Endothelial cell of umbilical vein (primary cell): ENCODE measurements at regions not wholly inside any gene's neighbourhood (a gene's known extent, or its start where the extent isn't known, plus 50 kb on each side); places are given as distances from the start of the nearest gene placed in this dataset.

Source experiments
- BruUV-seq: library from RNA; stranded (reverse); fragments of 400-500 nt; replicated peaks from 2 replicates; lab custom pipeline; 2021; lab: Mats Ljungman, UMichigan
- CTCF ChIA-PET: fragments of 300-600, 350-600 bp; sonication (Branson Sonifier 250); formaldehyde crosslinking; loops from one replicate; lab custom pipeline; 2021; ENCODE audit warnings: antibody characterized with exemption, inconsistent platforms; lab: Charles Lee
- POLR2A ChIA-PET: fragments of 300-600, 350-600 bp; sonication (Branson Sonifier 250); formaldehyde crosslinking; loops from one replicate; lab custom pipeline; 2021; ENCODE audit warnings: antibody characterized with exemption, inconsistent platforms; lab: Charles Lee
- DNase-seq: peaks from one replicate; pipeline ENCODE4 v3.0.0-alpha.2; 2011; ENCODE audit warnings: low read depth, low spot score
- FAIRE-seq: peaks from 2 replicates; lab custom pipeline; 2011; peaks lifted over from hg19 to GRCh38; lab: Jason Lieb, UNC
- H2AFZ ChIP-seq: 2 replicates; pipeline ENCODE4 v1.6.0; 2012; ENCODE audit warnings: low read depth, low read length, control low read depth, inconsistent platforms
- H3K27ac ChIP-seq: 2 replicates; pipeline ENCODE4 v1.5.1; 2011; ENCODE audit warnings: low read depth, mild to moderate bottlenecking, control low read depth, low read length, moderate library complexity; ENCODE audit not compliant: insufficient read depth
- H3K27me3 ChIP-seq, 2 experiments: 2 replicates each; pipeline versions ENCODE4 v1.6.0 to v1.6.1; 2011; ENCODE audit warnings: low read length in 2 of 2, mixed read lengths in 1 of 2; ENCODE audit not compliant: control insufficient read depth in 2 of 2, insufficient read depth in 2 of 2
- H3K36me3 ChIP-seq, 2 experiments: 2 replicates in 1 of 2; 3 replicates in 1 of 2; pipeline ENCODE4 v1.5.1; 2011; ENCODE audit warnings: low read length in 2 of 2, mild to moderate bottlenecking in 1 of 2, moderate library complexity in 1 of 2; ENCODE audit not compliant: control insufficient read depth in 2 of 2, insufficient read depth in 2 of 2; ENCODE audit errors: extremely low read depth in 1 of 2
- H3K4me1 ChIP-seq: 3 replicates; pipeline ENCODE4 v1.5.1; 2011; ENCODE audit warnings: mild to moderate bottlenecking, low read length; ENCODE audit not compliant: control insufficient read depth, insufficient read depth; ENCODE audit errors: extremely low read depth
- H3K4me2 ChIP-seq: 2 replicates; pipeline ENCODE4 v1.6.1; 2011; ENCODE audit warnings: low read length, control low read depth, mixed read lengths; ENCODE audit not compliant: insufficient read depth
- H3K4me3 ChIP-seq, 3 experiments: fragments of 200-600 bp in 1 of 3; sonication (generic), shearing (Covaris generic) in 1 of 3; replicated peaks in 1 of 3; 2 replicates each; pipeline ENCODE4 v1.5.1; 2011 to 2016; ENCODE audit warnings: control low read depth in 3 of 3, low read length in 3 of 3, mild to moderate bottlenecking in 2 of 3, inconsistent platforms in 1 of 3, low read depth in 1 of 3, moderate library complexity in 1 of 3; ENCODE audit not compliant: insufficient read depth in 1 of 3
- H3K79me2 ChIP-seq: 2 replicates; pipeline ENCODE4 v1.6.0; 2012; ENCODE audit warnings: low read length, inconsistent platforms; ENCODE audit not compliant: control insufficient read depth, insufficient read depth
- H3K9ac ChIP-seq: replicated peaks from 2 replicates; pipeline ENCODE3; 2011; ENCODE audit warnings: low read length, control low read depth; ENCODE audit not compliant: insufficient read depth; ENCODE audit errors: extremely low read depth
- H3K9me1 ChIP-seq: replicated peaks from 3 replicates; pipeline ENCODE4 v1.6.0; 2011; ENCODE audit warnings: mild to moderate bottlenecking, low read length; ENCODE audit not compliant: control insufficient read depth, insufficient read depth; ENCODE audit errors: extremely low read depth
- H3K9me3 ChIP-seq: replicated peaks from 2 replicates; pipeline ENCODE4 v1.5.1; 2012; ENCODE audit warnings: low read length, inconsistent platforms; ENCODE audit not compliant: control insufficient read depth, insufficient read depth
- H4K20me1 ChIP-seq: replicated peaks from 2 replicates; pipeline ENCODE3; 2011; ENCODE audit warnings: mild to moderate bottlenecking, low read length; ENCODE audit not compliant: control insufficient read depth, insufficient read depth; ENCODE audit errors: extremely low read depth
- CTCF ChIP-seq, 2 donors: IDR thresholded peaks; 1 replicate in 1 of 2; 2 replicates in 1 of 2; pipeline ENCODE4 v1.5.1; 2011; ENCODE audit warnings: low read length in 2 of 2, mild to moderate bottlenecking in 2 of 2, moderate library complexity in 2 of 2, control low read depth in 1 of 2, inconsistent platforms in 1 of 2, low read depth in 1 of 2; ENCODE audit not compliant: insufficient read depth in 1 of 2; ENCODE audit errors: extremely low read depth in 1 of 2
- EZH2 ChIP-seq: IDR thresholded peaks from 2 replicates; pipeline ENCODE4 v1.6.1; 2012; ENCODE audit warnings: borderline replicate concordance, low read depth, mild to moderate bottlenecking, moderate library complexity, low read length, inconsistent platforms; ENCODE audit not compliant: severe bottlenecking
- FOS ChIP-seq: IDR thresholded peaks from 2 replicates; pipeline ENCODE4 v1.6.1; 2011; ENCODE audit warnings: mild to moderate bottlenecking, low read length, moderate library complexity, borderline replicate concordance; ENCODE audit not compliant: insufficient read depth
- GATA2 ChIP-seq: IDR thresholded peaks from 2 replicates; pipeline ENCODE4 v1.7.0; 2011; ENCODE audit warnings: low read depth, mild to moderate bottlenecking, moderate library complexity, mixed read lengths, low read length; ENCODE audit not compliant: insufficient read length, insufficient read depth
- JUN ChIP-seq: IDR thresholded peaks from 2 replicates; pipeline ENCODE4 v1.6.1; 2011; ENCODE audit warnings: borderline replicate concordance, low read depth; ENCODE audit not compliant: insufficient read length, insufficient read depth
- MAX ChIP-seq: IDR thresholded peaks from 2 replicates; pipeline ENCODE4 v1.6.1; 2011; ENCODE audit not compliant: insufficient read depth, insufficient read length
- MYC ChIP-seq: IDR thresholded peaks from one replicate; pipeline ENCODE4 v1.6.1; 2011; ENCODE audit warnings: mild to moderate bottlenecking, low read depth, low read length
- POLR2A ChIP-seq: IDR thresholded peaks from 2 replicates; pipeline ENCODE4 v1.6.1; 2012; ENCODE audit warnings: low read depth, mild to moderate bottlenecking, control low read depth, low read length
- POLR2AphosphoS5 ChIP-seq: IDR thresholded peaks from 2 replicates; pipeline ENCODE4 v1.6.1; 2012; ENCODE audit warnings: low read depth, mild to moderate bottlenecking, control low read depth, low read length, moderate library complexity; ENCODE audit not compliant: insufficient read depth
- dilution Hi-C: fragments of 300-500 bp; cut with MboI; formaldehyde crosslinking; loops from one replicate; pipeline ENCODE4 v1.15.0; 2019; ENCODE audit warnings: low sequenced_read_pairs; ENCODE audit not compliant: extremely low pct_ligation_motif_present
- intact Hi-C: fragments of 100-400 bp; cut with micrococcal nuclease; formaldehyde crosslinking; loops from one replicate; pipeline ENCODE4 v1.10.0; 2022

GRCh38 chr4:173682609-173683008, 152.6 kb upstream of the HAND2 start:
- Histone ChIP-seq H3K4me3 (no peak overlapping the region), H4K20me1 (no peaks in the 10 kb centered on the region), H3K9ac (no peak overlapping the region), H3K4me1 (no peaks in the 10 kb centered on the region), H3K36me3 (no peaks in the 10 kb centered on the region), H3K27ac (no peak overlapping the region), H2AFZ (no peak overlapping the region), H3K27me3 (no peaks in the 10 kb centered on the region), H3K79me2 (no peaks in the 10 kb centered on the region), H3K9me1 (no peaks in the 10 kb centered on the region), H3K9me3 (no peaks in the 10 kb centered on the region), H3K4me2 (no peak overlapping the region)
- dilution Hi-C loops = no loop called here
- BruUV-seq = no TSS peak
- no peak for TF ChIP-seq POLR2AphosphoS5
- POLR2A ChIA-PET = no interaction called here
- no peak for DNase-seq
- CTCF ChIA-PET = no interaction called here
- intact Hi-C loops = no loop called here
- FAIRE-seq = peak; percentile 8

GRCh38 chr4:173680278-173680677, 150.2 kb upstream of the HAND2 start:
- Histone ChIP-seq H3K27me3 (no peaks in the 10 kb centered on the region), H3K9ac (no peak overlapping the region), H3K4me1 (no peaks in the 10 kb centered on the region), H3K27ac (no peak overlapping the region), H4K20me1 (no peaks in the 10 kb centered on the region), H3K36me3 (no peaks in the 10 kb centered on the region), H3K4me2 (no peak overlapping the region), H3K9me3 (no peaks in the 10 kb centered on the region), H3K9me1 (no peaks in the 10 kb centered on the region), H2AFZ (no peak overlapping the region), H3K79me2 (no peaks in the 10 kb centered on the region), H3K4me3 (no peak overlapping the region)
- dilution Hi-C loops = no loop called here
- TF ChIP-seq FOS (no peak), CTCF (IDR thresholded peaks at IDR 0.05; ENCODE audit: extremely low read depth in 1 of 2, insufficient read depth in 1 of 2, low read depth in 1 of 2, low read length in 2 of 2) (no peak), JUN (no peak), GATA2 (no peak), POLR2A (no peak), EZH2 (no peak), MYC (no peak), MAX (no peak)
- no TSS peak for BruUV-seq
- ChIA-PET POLR2A (no interaction called here), CTCF (no interaction called here)
- DNase-seq = no peak
- intact Hi-C loops = no loop called here
- no peak for FAIRE-seq
